Esophagus squamous epithelium (tissue), 5 donors: ENCODE measurements at regions not wholly inside any gene's neighbourhood (a gene's known extent, or its start where the extent isn't known, plus 50 kb on each side); places are given as distances from the start of the nearest gene placed in this dataset.

Experiments used
- DNase-seq: peaks from one replicate; lab custom pipeline; 2025; lab: John Stamatoyannopoulos, UW
- H3K27ac ChIP-seq, 4 donors: fragments of 200-600 bp; sonication (generic); one replicate each; pipeline ENCODE4 v1.5.1; 2016 to 2019; ENCODE audit warnings: mild to moderate bottlenecking in 1 of 4
- H3K27me3 ChIP-seq, 4 donors: fragments of 200-600 bp; sonication (generic); 1 replicate in 3 of 4; 2 replicates in 1 of 4; pipeline versions ENCODE4 v1.5.1 to v1.6.0; 2017 to 2021; ENCODE audit warnings: antibody characterized with exemption in 1 of 4
- H3K36me3 ChIP-seq, 3 donors: fragments of 200-600 bp; sonication (generic); one replicate each; pipeline ENCODE4 v1.5.1; 2016 to 2019
- H3K4me1 ChIP-seq, 3 donors: fragments of 200-600 bp; sonication (generic); one replicate each; pipeline ENCODE4 v1.5.1; 2017 to 2019
- H3K4me3 ChIP-seq, 4 donors: fragments of 200-600 bp; sonication (generic); 1 replicate in 3 of 4; 2 replicates in 1 of 4; pipeline ENCODE4 v1.5.1; 2016 to 2019; ENCODE audit warnings: mild to moderate bottlenecking in 2 of 4, moderate library complexity in 1 of 4
- H3K9me3 ChIP-seq, 3 donors: fragments of 200-600 bp; sonication (generic); one replicate each; pipeline ENCODE4 v1.5.1; 2016 to 2019
- POLR2A ChIP-seq, 4 donors: fragments of 450-650 bp; IDR thresholded peaks; one replicate each; pipeline ENCODE4 v1.6.1; 2017; ENCODE audit warnings: antibody characterized with exemption in 4 of 4, mild to moderate bottlenecking in 4 of 4, moderate library complexity in 3 of 4
- WGBS, 2 donors: methylation state at CpG; one replicate each; pipeline ENCODE4 v1.1.5; 2018; 5-methylcytosine and 5-hydroxymethylcytosine counted together
- intact Hi-C: fragments of 100-400 bp; cut with DNase I; formaldehyde crosslinking; loops from one replicate; pipeline ENCODE4 v1.15.0; 2022
- TF ChIP-seq, protein P1 (sequence below), 6 experiments: fragments of 450-650 bp in 4 of 6; fragments of 200-600 bp in 2 of 6; sonication (generic) in 2 of 6; IDR thresholded peaks; one replicate each; pipeline ENCODE4 v1.5.1; 2016 to 2019; ENCODE audit warnings: antibody characterized with exemption in 6 of 6, mild to moderate bottlenecking in 4 of 6, moderate library complexity in 4 of 6
- donor health status: DM: yes; HTN: yes; CAD: no.

DNA sequence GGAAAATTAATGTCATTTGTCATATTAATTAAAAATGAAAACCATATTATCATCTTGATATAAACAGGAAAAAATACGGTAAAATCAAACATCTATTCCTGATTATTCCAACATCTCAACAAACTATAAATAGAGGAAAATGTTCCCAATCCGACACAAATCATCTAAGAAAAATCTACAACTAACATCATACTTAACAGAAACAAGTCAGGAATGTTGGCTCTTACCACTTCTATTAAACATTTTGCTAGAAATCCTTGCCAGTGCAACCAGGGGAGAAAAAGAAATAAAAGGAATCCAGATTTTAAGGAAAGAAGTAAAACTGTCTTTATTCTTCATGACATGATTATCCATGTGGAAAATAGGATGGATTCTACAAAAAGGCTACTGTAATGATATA, 77.0 kb upstream of the IRF2BP2 start:
- DNase-seq, result no peak
- H3K27me3 ChIP-seq, result no peaks in the 10 kb centered on the region
- no peaks in the 10 kb centered on the region for H3K36me3 ChIP-seq
- intact Hi-C loops, result no loop called here
- no peak overlapping the region for H3K27ac ChIP-seq
- WGBS, 2 donors, result 77 to 79% methylated on average over 2 of the region's 2 CpGs
- H3K4me1 ChIP-seq, result peaks cover 0 to 20% (median 10%) of the 10 kb centered on the region in 3 donors
- no peak overlapping the region for H3K4me3 ChIP-seq
- H3K9me3 ChIP-seq, result no peaks in the 10 kb centered on the region
- TF ChIP-seq POLR2A (IDR thresholded peaks at IDR 0.05), result no peak
- TF ChIP-seq, protein P1, sequence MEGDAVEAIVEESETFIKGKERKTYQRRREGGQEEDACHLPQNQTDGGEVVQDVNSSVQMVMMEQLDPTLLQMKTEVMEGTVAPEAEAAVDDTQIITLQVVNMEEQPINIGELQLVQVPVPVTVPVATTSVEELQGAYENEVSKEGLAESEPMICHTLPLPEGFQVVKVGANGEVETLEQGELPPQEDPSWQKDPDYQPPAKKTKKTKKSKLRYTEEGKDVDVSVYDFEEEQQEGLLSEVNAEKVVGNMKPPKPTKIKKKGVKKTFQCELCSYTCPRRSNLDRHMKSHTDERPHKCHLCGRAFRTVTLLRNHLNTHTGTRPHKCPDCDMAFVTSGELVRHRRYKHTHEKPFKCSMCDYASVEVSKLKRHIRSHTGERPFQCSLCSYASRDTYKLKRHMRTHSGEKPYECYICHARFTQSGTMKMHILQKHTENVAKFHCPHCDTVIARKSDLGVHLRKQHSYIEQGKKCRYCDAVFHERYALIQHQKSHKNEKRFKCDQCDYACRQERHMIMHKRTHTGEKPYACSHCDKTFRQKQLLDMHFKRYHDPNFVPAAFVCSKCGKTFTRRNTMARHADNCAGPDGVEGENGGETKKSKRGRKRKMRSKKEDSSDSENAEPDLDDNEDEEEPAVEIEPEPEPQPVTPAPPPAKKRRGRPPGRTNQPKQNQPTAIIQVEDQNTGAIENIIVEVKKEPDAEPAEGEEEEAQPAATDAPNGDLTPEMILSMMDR (IDR thresholded peaks at IDR 0.05), result no peak

DNA sequence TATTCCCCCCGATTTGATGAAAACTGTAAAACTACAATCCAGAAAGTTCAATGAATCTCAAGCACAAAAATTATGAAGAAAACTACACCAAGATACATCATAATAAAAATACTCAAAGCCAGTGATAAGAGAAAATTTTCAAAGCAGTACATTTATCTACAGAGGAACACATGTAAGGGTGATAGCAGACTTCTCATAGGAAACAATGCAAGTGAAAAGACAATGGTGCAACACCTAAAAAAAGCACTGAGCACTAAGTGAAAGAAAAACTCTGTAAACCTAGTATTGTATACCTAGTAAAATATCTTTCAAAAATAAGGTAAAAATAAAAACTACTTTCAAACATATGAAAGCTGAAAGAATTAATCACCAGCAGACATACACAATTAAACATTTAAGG, 76.1 kb upstream of the IRF2BP2 start:
- Histone ChIP-seq H3K36me3 (no peaks in the 10 kb centered on the region), H3K4me3 (no peak overlapping the region), H3K27me3 (no peaks in the 10 kb centered on the region), H3K27ac (no peak overlapping the region), H3K4me1 (peaks cover 0 to 20% (median 10%) of the 10 kb centered on the region in 3 donors), H3K9me3 (no peaks in the 10 kb centered on the region)
- TF ChIP-seq, protein P1 (IDR thresholded peaks at IDR 0.05), result no peak
- no peak for TF ChIP-seq POLR2A (IDR thresholded peaks at IDR 0.05)
- WGBS, 2 donors, result 83 to 100% methylated on average over 1 of the region's 1 CpG
- intact Hi-C loops, result no loop called here
- DNase-seq, result no peak

DNA sequence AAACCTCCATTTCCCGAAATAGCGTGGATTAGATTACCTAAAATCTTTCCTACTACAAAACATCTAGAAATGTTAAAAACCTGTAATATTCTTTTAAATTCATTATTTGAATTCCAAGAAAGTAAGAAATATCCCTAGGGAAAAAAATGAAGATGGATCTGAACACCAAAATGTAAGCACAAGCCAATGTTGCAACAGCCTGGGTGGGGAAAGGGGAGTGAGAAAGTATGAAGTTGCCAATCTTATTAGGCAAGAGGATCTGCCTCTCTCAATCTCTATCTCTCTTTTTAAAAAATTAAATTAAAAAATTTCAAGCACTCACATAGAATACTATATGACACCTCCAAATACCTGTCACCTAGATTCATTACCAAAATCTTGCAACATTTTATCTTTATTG, 74.9 kb upstream of the IRF2BP2 start:
- TF ChIP-seq, protein P1 (IDR thresholded peaks at IDR 0.05), result no peak
- no peak for TF ChIP-seq POLR2A (IDR thresholded peaks at IDR 0.05)

DNA sequence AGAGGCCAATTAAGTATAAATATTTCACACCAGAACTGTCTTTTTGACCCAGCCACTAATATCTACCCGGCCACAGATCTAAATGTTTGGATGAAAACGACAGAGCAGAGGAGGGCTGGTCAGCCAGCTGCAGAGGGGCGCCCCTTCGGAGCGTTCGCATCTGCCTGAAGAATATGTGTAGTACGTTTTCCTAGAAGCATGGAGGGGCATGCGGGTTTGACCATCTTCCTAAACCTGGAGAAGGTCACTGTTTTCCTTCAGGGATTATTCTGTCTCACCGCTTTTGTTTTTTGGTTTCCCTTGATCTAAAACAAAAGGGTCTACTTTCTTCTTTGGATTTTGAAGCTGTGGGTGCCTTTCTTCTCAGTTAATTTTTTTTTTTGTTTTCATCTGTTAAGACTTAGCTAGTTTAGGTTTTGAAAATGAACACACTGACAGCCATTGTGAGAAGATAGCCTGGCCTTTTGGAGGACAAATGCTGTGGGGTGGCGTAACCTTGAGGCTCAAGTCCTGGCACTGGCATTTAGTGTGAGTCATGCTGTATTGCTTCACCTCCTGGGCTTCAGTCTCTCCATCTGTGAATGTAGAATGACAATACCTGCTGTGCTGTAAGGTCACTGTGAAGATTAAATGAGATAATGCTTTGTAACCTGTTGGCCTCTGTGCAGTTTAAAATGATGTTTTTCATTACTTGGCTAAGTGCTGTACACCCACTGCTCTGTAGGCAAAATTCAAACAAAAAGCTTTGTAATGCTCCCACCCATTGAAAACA, 74.1 kb upstream of the IRF2BP2 start:
- H3K9me3 ChIP-seq, result no peaks in the 10 kb centered on the region
- 60 to 70% methylated on average over 10 of the region's 10 CpGs for WGBS, 2 donors
- intact Hi-C loops, result no loop called here
- H3K27me3 ChIP-seq, result no peaks in the 10 kb centered on the region
- H3K4me3 ChIP-seq, result no peak overlapping the region
- peaks cover 0 to 20% (median 10%) of the 10 kb centered on the region in 3 donors for H3K4me1 ChIP-seq
- no peak for TF ChIP-seq POLR2A (IDR thresholded peaks at IDR 0.05)
- peak overlapping the region; percentile 55 to 84 (median 70) for H3K27ac ChIP-seq
- DNase-seq, result no peak
- no peaks in the 10 kb centered on the region for H3K36me3 ChIP-seq

More for the DNA sequence above, 74.9 kb upstream of the IRF2BP2 start:
- H3K4me3 ChIP-seq, result no peak overlapping the region
- intact Hi-C loops, result no loop called here
- peaks cover 0 to 20% (median 10%) of the 10 kb centered on the region in 3 donors for H3K4me1 ChIP-seq
- no peaks in the 10 kb centered on the region for H3K36me3 ChIP-seq
- peak overlapping the region in 3 of 4 donors; percentile 55 to 75 (median 66) for H3K27ac ChIP-seq
- H3K27me3 ChIP-seq, result no peaks in the 10 kb centered on the region
- 87 to 98% methylated on average over 2 of the region's 2 CpGs for WGBS, 2 donors
- no peak for DNase-seq
- no peaks in the 10 kb centered on the region for H3K9me3 ChIP-seq

DNA sequence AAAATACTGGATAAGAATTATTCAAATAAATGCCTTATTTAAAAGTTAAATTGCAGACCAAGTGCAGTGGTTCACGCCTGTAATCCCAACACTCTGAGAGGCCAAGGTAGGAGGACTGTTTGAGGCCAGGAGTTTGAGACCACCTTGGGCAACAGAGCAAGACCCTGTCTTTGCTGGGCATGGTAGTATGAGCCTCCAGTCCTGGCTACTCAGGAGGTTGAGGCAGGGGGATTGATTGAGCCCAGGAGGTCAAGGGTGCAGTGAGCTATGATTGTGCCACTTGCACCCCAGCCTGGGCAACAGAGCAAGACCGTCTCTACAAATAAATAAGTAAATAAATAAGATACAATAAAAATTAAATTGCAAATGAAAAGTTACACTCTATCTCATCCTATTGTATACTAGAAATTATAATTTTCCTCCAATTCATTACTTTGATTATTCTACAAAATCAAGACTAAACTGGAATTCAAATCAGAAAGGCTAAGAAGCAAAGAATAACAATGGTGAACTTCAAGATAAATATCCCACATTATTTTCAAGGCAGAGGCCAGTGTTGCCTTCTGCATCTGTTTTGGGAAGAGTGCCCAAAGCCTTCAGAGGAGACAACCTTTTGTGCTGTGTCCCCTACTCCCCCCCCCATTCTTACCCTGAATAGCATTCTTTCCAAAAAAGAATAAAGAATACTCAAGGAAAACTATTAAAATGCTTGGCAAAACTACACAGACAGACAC, 73.3 kb upstream of the IRF2BP2 start:
- no peaks in the 10 kb centered on the region for H3K27me3 ChIP-seq
- WGBS, 2 donors, result 64 to 96% methylated on average over 2 of the region's 2 CpGs
- no peaks in the 10 kb centered on the region for H3K9me3 ChIP-seq
- H3K36me3 ChIP-seq, result no peaks in the 10 kb centered on the region
- H3K27ac ChIP-seq, result peak overlapping the region; percentile 55 to 84 (median 70)
- DNase-seq, result no peak
- TF ChIP-seq POLR2A (IDR thresholded peaks at IDR 0.05), result no peak
- TF ChIP-seq, protein P1 (IDR thresholded peaks at IDR 0.05), result no peak
- intact Hi-C loops, result no loop called here
- H3K4me3 ChIP-seq, result no peak overlapping the region
- peaks cover 0 to 20% (median 10%) of the 10 kb centered on the region in 3 donors for H3K4me1 ChIP-seq
